ENCODE measurements at regions not wholly inside any gene's neighbourhood (a gene's known extent, or its start where the extent isn't known, plus 50 kb on each side); places are given as distances from the start of the nearest gene placed in this dataset.

GRCh38 chr2:187093771-187094412 is 244.9 kb upstream of the ZSWIM2 start:
- Histone ChIP-seq H3K4me1 (peaks cover 42% of the 10 kb centered on the region), H3K9me3 (replicated peaks) (peaks cover 7% of the 10 kb centered on the region; the same call in 1 of the 2 replicates)

GRCh38 chr2:187091664-187092063 is 242.7 kb upstream of the ZSWIM2 start:
- H3K4me3 ChIP-seq, result no peak overlapping the region
- H3K27me3 ChIP-seq, result no peaks in the 10 kb centered on the region
- peaks cover 3% of the 10 kb centered on the region; the same call in 1 of the 2 replicates for H3K9me3 ChIP-seq (replicated peaks)
- H3K4me1 ChIP-seq, result peaks cover 41% of the 10 kb centered on the region
- H3K36me3 ChIP-seq, result no peaks in the 10 kb centered on the region
- peak; percentile 93 to 95 for DNase-seq
- H3K27ac ChIP-seq, result peak overlapping the region; percentile 37

More at GRCh38 chr2:187093771-187094412, 244.9 kb upstream of the ZSWIM2 start:
- no peak overlapping the region for H3K4me3 ChIP-seq
- no peak for DNase-seq
- no peak overlapping the region for H3K27ac ChIP-seq
- no peaks in the 10 kb centered on the region for H3K36me3 ChIP-seq
- no peaks in the 10 kb centered on the region for H3K27me3 ChIP-seq

- H3K36me3 ChIP-seq, result no peaks in the 10 kb centered on the region
- no peak overlapping the region for H3K4me3 ChIP-seq
- H3K9me3 ChIP-seq (replicated peaks), result no peaks in the 10 kb centered on the region
- no peak for DNase-seq
- peaks cover 18% of the 10 kb centered on the region for H3K4me1 ChIP-seq
- no peaks in the 10 kb centered on the region for H3K27me3 ChIP-seq
- no peak overlapping the region for H3K27ac ChIP-seq
Observed at GRCh38 chr2:187084524-187084923, 235.6 kb upstream of the ZSWIM2 start.

GRCh38 chr2:187081461-187081860 is 232.5 kb upstream of the ZSWIM2 start:
- Histone ChIP-seq H3K9me3 (replicated peaks) (peaks cover 5% of the 10 kb centered on the region; the same call in 1 of the 2 replicates), H3K27me3 (no peaks in the 10 kb centered on the region), H3K4me1 (peaks cover 33% of the 10 kb centered on the region), H3K27ac (peak overlapping the region; percentile 79), H3K36me3 (no peaks in the 10 kb centered on the region), H3K4me3 (no peak overlapping the region)
- DNase-seq, result peak in 1 of 2 experiments; percentile 58

GRCh38 chr2:187079901-187080300 is 230.9 kb upstream of the ZSWIM2 start:
- peaks cover 14% of the 10 kb centered on the region; the same call in 1 of the 2 replicates for H3K9me3 ChIP-seq (replicated peaks)

GRCh38 chr2:187078297-187078696 is 229.3 kb upstream of the ZSWIM2 start:
- peaks cover 39% of the 10 kb centered on the region for H3K4me1 ChIP-seq
- H3K27ac ChIP-seq, result peak overlapping the region; percentile 79
- H3K9me3 ChIP-seq (replicated peaks), result peaks cover 18% of the 10 kb centered on the region; the same call in 1 of the 2 replicates
- no peak overlapping the region for H3K4me3 ChIP-seq
- no peaks in the 10 kb centered on the region for H3K36me3 ChIP-seq
- H3K27me3 ChIP-seq, result no peaks in the 10 kb centered on the region
- no peak for DNase-seq

More at GRCh38 chr2:187079901-187080300, 230.9 kb upstream of the ZSWIM2 start:
- H3K27ac ChIP-seq, result peak overlapping the region; percentile 79
- no peaks in the 10 kb centered on the region for H3K36me3 ChIP-seq
- no peaks in the 10 kb centered on the region for H3K27me3 ChIP-seq
- peak; percentile 84 to 95 for DNase-seq
- H3K4me1 ChIP-seq, result peaks cover 39% of the 10 kb centered on the region
- H3K4me3 ChIP-seq, result peak overlapping the region; percentile 30

GRCh38 chr2:187075671-187076070 is 226.7 kb upstream of the ZSWIM2 start:
- no peak for DNase-seq
- H3K27ac ChIP-seq, result no peak overlapping the region
- H3K4me3 ChIP-seq, result no peak overlapping the region
- H3K27me3 ChIP-seq, result no peaks in the 10 kb centered on the region
- no peaks in the 10 kb centered on the region for H3K36me3 ChIP-seq
- peaks cover 18% of the 10 kb centered on the region; the same call in 1 of the 2 replicates for H3K9me3 ChIP-seq (replicated peaks)
- H3K4me1 ChIP-seq, result peaks cover 29% of the 10 kb centered on the region

- Histone ChIP-seq H3K9me3 (replicated peaks) (peaks cover 18% of the 10 kb centered on the region), H3K27me3 (no peaks in the 10 kb centered on the region), H3K36me3 (no peaks in the 10 kb centered on the region), H3K4me3 (no peak overlapping the region), H3K4me1 (peaks cover 27% of the 10 kb centered on the region), H3K27ac (no peak overlapping the region)
- peak in 1 of 2 experiments; percentile 52 for DNase-seq
Observed at GRCh38 chr2:187075199-187075635, 226.2 kb upstream of the ZSWIM2 start.

GRCh38 chr2:187058198-187058597 is 209.2 kb upstream of the ZSWIM2 start:
- 0 out of 2 replicates have a peak, but pooled peaks cover 3% of the 10 kb centered on the region for H3K9me3 ChIP-seq (replicated peaks)
- H3K27ac ChIP-seq, result no peak overlapping the region
- H3K36me3 ChIP-seq, result no peaks in the 10 kb centered on the region
- no peaks in the 10 kb centered on the region for H3K4me1 ChIP-seq
- no peak for DNase-seq
- no peak overlapping the region for H3K4me3 ChIP-seq
- H3K27me3 ChIP-seq, result no peaks in the 10 kb centered on the region

GRCh38 chr2:187057466-187057865 is 208.5 kb upstream of the ZSWIM2 start:
- Histone ChIP-seq H3K9me3 (replicated peaks) (0 out of 2 replicates have a peak, but pooled peaks cover 3% of the 10 kb centered on the region), H3K36me3 (no peaks in the 10 kb centered on the region), H3K4me3 (no peak overlapping the region), H3K27ac (no peak overlapping the region), H3K4me1 (no peaks in the 10 kb centered on the region), H3K27me3 (no peaks in the 10 kb centered on the region)
- DNase-seq, result peak in 1 of 2 experiments; percentile 36

GRCh38 chr2:187056416-187057334 is 207.7 kb upstream of the ZSWIM2 start:
- Histone ChIP-seq H3K36me3 (no peaks in the 10 kb centered on the region), H3K4me3 (no peak overlapping the region), H3K27ac (no peak overlapping the region), H3K4me1 (peaks cover 2% of the 10 kb centered on the region), H3K9me3 (replicated peaks) (0 out of 2 replicates have a peak, but pooled peaks cover 3% of the 10 kb centered on the region), H3K27me3 (no peaks in the 10 kb centered on the region)
- no peak for DNase-seq

GRCh38 chr2:187055463-187055862 is 206.5 kb upstream of the ZSWIM2 start:
- peaks cover 10% of the 10 kb centered on the region for H3K4me1 ChIP-seq
- H3K9me3 ChIP-seq (replicated peaks), result peaks cover 6% of the 10 kb centered on the region; the same call in 1 of the 2 replicates
- H3K27ac ChIP-seq, result no peak overlapping the region
- no peak overlapping the region for H3K4me3 ChIP-seq
- H3K36me3 ChIP-seq, result no peaks in the 10 kb centered on the region
- no peaks in the 10 kb centered on the region for H3K27me3 ChIP-seq
- DNase-seq, result peak in 1 of 2 experiments; percentile 50

GRCh38 chr2:187054501-187055319 is 205.7 kb upstream of the ZSWIM2 start:
- H3K27me3 ChIP-seq, result no peaks in the 10 kb centered on the region
- peaks cover 9% of the 10 kb centered on the region; the same call in 1 of the 2 replicates for H3K9me3 ChIP-seq (replicated peaks)
- no peak for DNase-seq
- peaks cover 10% of the 10 kb centered on the region for H3K4me1 ChIP-seq
- H3K36me3 ChIP-seq, result no peaks in the 10 kb centered on the region
- H3K4me3 ChIP-seq, result no peak overlapping the region
- no peak overlapping the region for H3K27ac ChIP-seq

- Histone ChIP-seq H3K4me1 (peaks cover 10% of the 10 kb centered on the region), H3K36me3 (no peaks in the 10 kb centered on the region), H3K4me3 (no peak overlapping the region), H3K27me3 (no peaks in the 10 kb centered on the region), H3K27ac (no peak overlapping the region), H3K9me3 (replicated peaks) (peaks cover 9% of the 10 kb centered on the region; the same call in 1 of the 2 replicates)
- no peak for DNase-seq
Observed at GRCh38 chr2:187051350-187051749, 202.4 kb upstream of the ZSWIM2 start.
